DND-41 (cell line): ENCODE measurements at regions not wholly inside any gene's neighbourhood (a gene's known extent, or its start where the extent isn't known, plus 50 kb on each side); places are given as distances from the start of the nearest gene placed in this dataset.

Source experiments
- ATAC-seq: fragments of 200-7000 bp; cut with Tn5 transposase; 3 replicates; pipeline ENCODE4 v1.9.1; 2021; ENCODE audit warnings: low read depth; ENCODE audit not compliant: insufficient read depth
- DNase-seq: peaks from one replicate; pipeline ENCODE4 v3.0.0-alpha.2; 2020
- H2AFZ ChIP-seq: 2 replicates; pipeline ENCODE4 v1.6.0; 2012; ENCODE audit warnings: low read depth, low read length
- H3K27ac ChIP-seq: 2 replicates; pipeline ENCODE4 v1.5.1; 2012; ENCODE audit warnings: low read length, inconsistent platforms
- H3K27me3 ChIP-seq: fragments of 200-600 bp; sonication (generic); 2 replicates; pipeline ENCODE4 v1.6.0; 2012; ENCODE audit warnings: low read length, mild to moderate bottlenecking, inconsistent platforms; ENCODE audit not compliant: insufficient read depth, poor library complexity
- H3K36me3 ChIP-seq: 2 replicates; pipeline ENCODE4 v1.5.1; 2012; ENCODE audit warnings: low read length, inconsistent platforms; ENCODE audit not compliant: insufficient read depth
- H3K4me1 ChIP-seq: 2 replicates; pipeline ENCODE4 v1.5.1; 2012; ENCODE audit warnings: mild to moderate bottlenecking, low read length; ENCODE audit not compliant: insufficient read depth
- H3K4me2 ChIP-seq: 2 replicates; pipeline ENCODE4 v1.6.0; 2012; ENCODE audit warnings: mild to moderate bottlenecking, moderate library complexity, low read length, inconsistent platforms; ENCODE audit not compliant: insufficient read depth
- H3K4me3 ChIP-seq, 2 experiments: fragments of 200-600 bp in 1 of 2; shearing (Covaris generic) in 1 of 2; 2 replicates each; pipeline ENCODE4 v1.5.1; 2012 to 2016; ENCODE audit warnings: inconsistent platforms in 2 of 2, low read length in 2 of 2, mild to moderate bottlenecking in 2 of 2, low read depth in 1 of 2, moderate library complexity in 1 of 2
- H3K79me2 ChIP-seq: 2 replicates; pipeline ENCODE4 v1.6.0; 2012; ENCODE audit warnings: low read length, inconsistent platforms; ENCODE audit not compliant: insufficient read depth
- H3K9ac ChIP-seq: 2 replicates; pipeline ENCODE4 v1.6.0; 2012; ENCODE audit warnings: low read depth, mild to moderate bottlenecking, inconsistent platforms, low read length, moderate library complexity
- H3K9me3 ChIP-seq: 2 replicates; pipeline ENCODE4 v1.5.1; 2012; ENCODE audit warnings: low read length, moderate library complexity, mild to moderate bottlenecking, inconsistent platforms; ENCODE audit not compliant: insufficient read depth, severe bottlenecking
- H4K20me1 ChIP-seq: 2 replicates; pipeline ENCODE4 v1.6.0; 2012; ENCODE audit warnings: low read length; ENCODE audit not compliant: insufficient read depth
- EZH2 ChIP-seq: IDR thresholded peaks from 3 replicates; pipeline ENCODE4 v1.6.1; 2012; ENCODE audit warnings: borderline replicate concordance, low read depth, mild to moderate bottlenecking, moderate library complexity, low read length, inconsistent platforms; ENCODE audit not compliant: severe bottlenecking
- TF ChIP-seq, protein P1 (sequence below): IDR thresholded peaks from 2 replicates; pipeline ENCODE4 v1.5.1; 2012; ENCODE audit warnings: borderline replicate concordance, low read length, moderate library complexity, mild to moderate bottlenecking; ENCODE audit not compliant: poor library complexity, severe bottlenecking; ENCODE audit errors: extremely low read depth

DNA sequence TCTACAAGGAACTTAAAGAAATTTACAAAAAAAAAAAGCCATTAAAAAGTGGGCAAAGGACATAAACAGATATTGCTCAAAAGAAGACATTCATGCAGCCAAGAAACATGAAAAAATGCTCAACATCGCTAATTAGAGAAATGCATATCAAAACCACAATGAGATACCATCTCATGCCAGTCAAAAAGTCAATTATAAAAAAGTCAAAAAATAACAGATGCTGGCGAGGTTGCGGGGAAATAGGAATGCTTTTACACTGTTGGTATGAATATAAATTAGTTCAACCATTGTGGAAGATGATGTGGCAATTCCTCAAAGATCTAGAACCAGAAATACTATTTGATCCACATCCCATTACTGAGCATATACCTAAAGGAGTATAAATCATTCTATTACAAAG, 411.9 kb upstream of the MARCKS start:
- no peak overlapping the region for H3K9ac ChIP-seq
- H3K4me1 ChIP-seq = no peaks in the 10 kb centered on the region
- no peak overlapping the region for H3K4me2 ChIP-seq
- DNase-seq (no peak), ATAC-seq (no peak)
- no peaks in the 10 kb centered on the region for H3K36me3 ChIP-seq
- no peaks in the 10 kb centered on the region for H3K27me3 ChIP-seq
- no peaks in the 10 kb centered on the region for H4K20me1 ChIP-seq
- no peaks in the 10 kb centered on the region for H3K79me2 ChIP-seq
- H2AFZ ChIP-seq = no peak overlapping the region
- TF ChIP-seq, protein P1, sequence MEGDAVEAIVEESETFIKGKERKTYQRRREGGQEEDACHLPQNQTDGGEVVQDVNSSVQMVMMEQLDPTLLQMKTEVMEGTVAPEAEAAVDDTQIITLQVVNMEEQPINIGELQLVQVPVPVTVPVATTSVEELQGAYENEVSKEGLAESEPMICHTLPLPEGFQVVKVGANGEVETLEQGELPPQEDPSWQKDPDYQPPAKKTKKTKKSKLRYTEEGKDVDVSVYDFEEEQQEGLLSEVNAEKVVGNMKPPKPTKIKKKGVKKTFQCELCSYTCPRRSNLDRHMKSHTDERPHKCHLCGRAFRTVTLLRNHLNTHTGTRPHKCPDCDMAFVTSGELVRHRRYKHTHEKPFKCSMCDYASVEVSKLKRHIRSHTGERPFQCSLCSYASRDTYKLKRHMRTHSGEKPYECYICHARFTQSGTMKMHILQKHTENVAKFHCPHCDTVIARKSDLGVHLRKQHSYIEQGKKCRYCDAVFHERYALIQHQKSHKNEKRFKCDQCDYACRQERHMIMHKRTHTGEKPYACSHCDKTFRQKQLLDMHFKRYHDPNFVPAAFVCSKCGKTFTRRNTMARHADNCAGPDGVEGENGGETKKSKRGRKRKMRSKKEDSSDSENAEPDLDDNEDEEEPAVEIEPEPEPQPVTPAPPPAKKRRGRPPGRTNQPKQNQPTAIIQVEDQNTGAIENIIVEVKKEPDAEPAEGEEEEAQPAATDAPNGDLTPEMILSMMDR = no peak
- TF ChIP-seq EZH2 = no peak
- no peak overlapping the region for H3K27ac ChIP-seq
- H3K4me3 ChIP-seq = no peak overlapping the region
- H3K9me3 ChIP-seq = no peaks in the 10 kb centered on the region

DNA sequence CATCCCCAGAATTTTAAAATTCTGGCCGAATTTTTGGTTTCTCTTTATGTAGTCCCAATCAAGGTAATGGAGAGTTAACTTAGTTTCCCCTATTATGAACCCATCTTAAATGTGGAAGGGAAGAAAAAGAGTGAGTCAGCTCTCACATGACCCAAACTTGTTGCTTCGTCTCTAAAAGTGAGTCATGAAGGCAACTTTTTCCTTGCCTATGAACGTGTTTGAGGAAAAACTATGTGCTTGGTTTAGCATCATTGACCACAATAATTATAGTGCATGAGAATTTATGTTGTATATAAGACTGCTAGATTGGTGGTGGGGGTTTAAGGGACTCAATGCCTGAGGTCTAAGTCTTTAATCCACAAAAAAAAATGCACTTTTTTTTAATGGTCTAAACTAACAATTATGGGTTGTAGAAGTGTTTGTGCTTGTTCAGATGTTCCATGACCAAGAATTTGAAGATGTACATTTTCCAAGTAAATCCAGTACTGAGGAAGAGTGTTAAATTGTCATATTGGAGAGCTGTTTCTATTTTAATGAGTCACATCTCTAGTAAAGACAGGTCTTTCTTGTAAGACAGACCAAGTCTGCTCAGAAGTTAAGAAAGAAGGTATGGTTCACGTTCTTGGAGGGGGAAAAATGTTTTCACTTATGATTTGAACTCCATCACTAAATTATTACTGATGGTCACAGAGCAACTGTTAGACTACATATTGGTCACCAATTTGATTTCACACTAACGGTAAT, 409.9 kb upstream of the MARCKS start:
- H3K4me3 ChIP-seq = no peak overlapping the region
- TF ChIP-seq, protein P1 = no peak
- no peak for TF ChIP-seq EZH2
- H2AFZ ChIP-seq = no peak overlapping the region
- no peaks in the 10 kb centered on the region for H4K20me1 ChIP-seq
- H3K36me3 ChIP-seq = no peaks in the 10 kb centered on the region
- no peak for ATAC-seq
- H3K9ac ChIP-seq = no peak overlapping the region
- H3K9me3 ChIP-seq = no peaks in the 10 kb centered on the region
- H3K27ac ChIP-seq = no peak overlapping the region
- no peak for DNase-seq
- H3K4me1 ChIP-seq = no peaks in the 10 kb centered on the region
- H3K4me2 ChIP-seq = no peak overlapping the region
- H3K27me3 ChIP-seq = no peaks in the 10 kb centered on the region
- no peaks in the 10 kb centered on the region for H3K79me2 ChIP-seq

DNA sequence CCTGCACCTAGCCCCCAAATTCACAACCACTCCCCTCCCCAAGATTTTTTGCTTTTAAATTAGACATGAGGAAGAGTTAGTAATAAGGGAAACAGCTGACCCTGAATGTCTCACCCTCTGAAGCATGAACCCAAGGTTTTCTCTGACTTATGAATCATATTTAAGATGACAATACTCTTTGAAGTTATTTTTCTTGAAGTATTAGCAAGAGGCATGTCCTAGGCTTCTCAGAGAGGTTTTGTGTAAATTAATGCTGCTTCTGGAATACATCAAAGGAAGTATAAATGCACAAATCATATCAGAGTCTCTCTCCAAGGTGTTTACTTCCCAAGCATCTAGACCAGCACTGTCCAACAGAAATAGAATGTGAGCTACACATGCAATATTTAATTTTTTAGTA, 408.1 kb upstream of the MARCKS start:
- Histone ChIP-seq H3K9me3 (no peaks in the 10 kb centered on the region), H3K4me3 (no peak overlapping the region), H3K27ac (no peak overlapping the region), H2AFZ (no peak overlapping the region), H3K9ac (no peak overlapping the region), H4K20me1 (no peaks in the 10 kb centered on the region), H3K79me2 (no peaks in the 10 kb centered on the region), H3K4me2 (no peak overlapping the region), H3K27me3 (no peaks in the 10 kb centered on the region), H3K4me1 (no peaks in the 10 kb centered on the region), H3K36me3 (no peaks in the 10 kb centered on the region)
- ATAC-seq = no peak
- TF ChIP-seq, protein P1 = no peak
- no peak for TF ChIP-seq EZH2
- no peak for DNase-seq

DNA sequence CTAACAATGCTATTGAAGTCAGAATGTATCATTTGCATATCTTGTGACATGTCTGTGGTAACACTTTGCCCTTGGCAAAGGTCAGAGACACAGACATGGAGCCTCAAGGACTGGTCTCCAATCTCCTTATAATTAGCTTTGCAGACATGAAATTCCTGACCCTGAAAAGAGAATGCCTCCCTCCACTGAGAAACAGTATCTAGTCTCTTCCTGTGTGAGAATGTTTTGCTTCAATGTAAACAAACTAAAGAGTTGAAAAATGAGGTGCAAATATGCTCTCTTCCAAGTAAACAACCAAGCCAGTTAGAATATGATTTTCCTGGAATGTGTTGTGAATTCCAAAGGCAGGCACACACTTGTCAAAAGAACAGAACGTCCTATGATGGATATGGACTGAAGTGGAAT, 407.1 kb upstream of the MARCKS start:
- H3K27ac ChIP-seq = no peak overlapping the region
- no peaks in the 10 kb centered on the region for H3K27me3 ChIP-seq
- H3K9me3 ChIP-seq = no peaks in the 10 kb centered on the region

More for the DNA sequence above, 407.1 kb upstream of the MARCKS start:
- no peaks in the 10 kb centered on the region for H3K79me2 ChIP-seq
- H3K4me2 ChIP-seq = no peak overlapping the region
- no peak overlapping the region for H3K4me3 ChIP-seq
- no peak overlapping the region for H3K9ac ChIP-seq
- H2AFZ ChIP-seq = no peak overlapping the region
- no peaks in the 10 kb centered on the region for H3K36me3 ChIP-seq
- H4K20me1 ChIP-seq = no peaks in the 10 kb centered on the region
- ATAC-seq (no peak), DNase-seq (no peak)
- H3K4me1 ChIP-seq = no peaks in the 10 kb centered on the region
- TF ChIP-seq, protein P1 = no peak
- no peak for TF ChIP-seq EZH2
